Neural cell (in vitro differentiated cells): ENCODE measurements at regions not wholly inside any gene's neighbourhood (a gene's known extent, or its start where the extent isn't known, plus 50 kb on each side); places are given as distances from the start of the nearest gene placed in this dataset.

Source experiments
- H2AFZ ChIP-seq: fragments of 200-600, 300-800 bp; sonication (generic), shearing (Covaris generic); 2 replicates; pipeline ENCODE4 v1.6.0; 2014; ENCODE audit warnings: low read depth, mild to moderate bottlenecking, antibody characterized with exemption, low read length, moderate library complexity
- H3F3A ChIP-seq: fragments of 200-600 bp; shearing (Covaris generic); 2 replicates; pipeline ENCODE4 v1.6.1; 2016; ENCODE audit warnings: mild to moderate bottlenecking, moderate library complexity, mixed read lengths, antibody characterized with exemption, low read length; ENCODE audit not compliant: insufficient read depth, poor library complexity, severe bottlenecking
- H3K27ac ChIP-seq: fragments of 200-600, 300-800 bp; sonication (generic), shearing (Covaris generic); 2 replicates; pipeline ENCODE4 v1.5.1; 2014; ENCODE audit warnings: mild to moderate bottlenecking, low read length, moderate library complexity
- H3K27me3 ChIP-seq: fragments of 300-800, 200-600 bp; sonication (generic), shearing (Covaris generic); 2 replicates; pipeline ENCODE4 v1.6.0; 2014; ENCODE audit warnings: mild to moderate bottlenecking, low read depth, low read length, moderate library complexity; ENCODE audit not compliant: insufficient read depth
- H3K36me3 ChIP-seq: fragments of 300-800, 200-600 bp; sonication (generic), shearing (Covaris generic); 2 replicates; pipeline ENCODE4 v1.5.1; 2014; ENCODE audit warnings: mild to moderate bottlenecking, antibody characterized with exemption, low read length, moderate library complexity; ENCODE audit not compliant: insufficient read depth
- H3K4me2 ChIP-seq: fragments of 300-800, 200-600 bp; sonication (generic), shearing (Covaris generic); 2 replicates; pipeline ENCODE4 v1.6.0; 2014; ENCODE audit warnings: mild to moderate bottlenecking, low read length
- H3K4me3 ChIP-seq: fragments of 300-800, 200-600 bp; sonication (generic), shearing (Covaris generic); 2 replicates; pipeline ENCODE4 v1.5.1; 2014; ENCODE audit warnings: mild to moderate bottlenecking, low read length, moderate library complexity
- H3K79me2 ChIP-seq: fragments of 200-600 bp; shearing (Covaris generic); replicated peaks from 2 replicates; pipeline ENCODE4 v1.6.0; 2014; ENCODE audit warnings: mild to moderate bottlenecking, low read length, moderate library complexity; ENCODE audit not compliant: insufficient read depth
- H3K9ac ChIP-seq: fragments of 300-800, 200-600 bp; sonication (generic), shearing (Covaris generic); 2 replicates; pipeline ENCODE4 v1.6.1; 2016; ENCODE audit warnings: mild to moderate bottlenecking, low read length, mixed read lengths
- H3K9me2 ChIP-seq: fragments of 200-600 bp; shearing (Covaris generic); 2 replicates; pipeline ENCODE4 v1.6.1; 2016; ENCODE audit warnings: mild to moderate bottlenecking, low read length, mixed read lengths; ENCODE audit not compliant: insufficient read depth
- H3K9me3 ChIP-seq: fragments of 200-600, 300-800 bp; sonication (generic), shearing (Covaris generic); 2 replicates; pipeline ENCODE4 v1.6.1; 2016; ENCODE audit warnings: mild to moderate bottlenecking, mixed run types, low read length, moderate library complexity, mixed read lengths
- H4K20me1 ChIP-seq: fragments of 200-600 bp; shearing (Covaris generic); 2 replicates; pipeline ENCODE4 v1.6.1; 2016; ENCODE audit warnings: mild to moderate bottlenecking, mixed run types; ENCODE audit not compliant: insufficient read depth
- EP300 ChIP-seq: fragments of 450-650 bp; conservative IDR thresholded peaks from 2 replicates; pipeline ENCODE4 v1.6.1; 2014; ENCODE audit warnings: antibody characterized with exemption, mild to moderate bottlenecking, moderate library complexity; ENCODE audit not compliant: poor library complexity, severe bottlenecking
- EZH2 ChIP-seq: fragments of 200-600, 300-800 bp; shearing (Covaris generic), sonication (generic); IDR thresholded peaks from 2 replicates; pipeline ENCODE4 v1.6.1; 2014; ENCODE audit warnings: antibody characterized with exemption, low read length, borderline replicate concordance, mild to moderate bottlenecking; ENCODE audit not compliant: insufficient read depth, poor library complexity, severe bottlenecking
- MXI1 ChIP-seq: fragments of 450-650 bp; conservative IDR thresholded peaks from 2 replicates; pipeline ENCODE4 v1.6.1; 2014; ENCODE audit warnings: antibody characterized with exemption, mild to moderate bottlenecking; ENCODE audit not compliant: poor library complexity, severe bottlenecking
- POLR2AphosphoS5 ChIP-seq: IDR thresholded peaks from 2 replicates; pipeline ENCODE4 v1.6.1; 2012
- RAD21 ChIP-seq: fragments of 450-650 bp; conservative IDR thresholded peaks from 2 replicates; pipeline ENCODE4 v1.6.1; 2014; ENCODE audit warnings: antibody characterized with exemption, mild to moderate bottlenecking, moderate library complexity
- SMC3 ChIP-seq: fragments of 450-650 bp; conservative IDR thresholded peaks from 2 replicates; pipeline ENCODE4 v1.6.1; 2014; ENCODE audit warnings: antibody characterized with exemption, mild to moderate bottlenecking, moderate library complexity; ENCODE audit not compliant: poor library complexity
- TAF1 ChIP-seq: IDR thresholded peaks from 2 replicates; pipeline ENCODE4 v1.6.1; 2012; ENCODE audit warnings: low read depth
- TF ChIP-seq, protein P1 (sequence below): IDR thresholded peaks from 2 replicates; pipeline ENCODE4 v1.6.1; 2012; ENCODE audit warnings: borderline replicate concordance
- TF ChIP-seq, protein P2 (sequence below): fragments of 450-650 bp; IDR thresholded peaks from 2 replicates; pipeline ENCODE4 v1.5.1; 2014; ENCODE audit warnings: antibody characterized with exemption, mild to moderate bottlenecking, moderate library complexity; ENCODE audit not compliant: poor library complexity, severe bottlenecking

DNA sequence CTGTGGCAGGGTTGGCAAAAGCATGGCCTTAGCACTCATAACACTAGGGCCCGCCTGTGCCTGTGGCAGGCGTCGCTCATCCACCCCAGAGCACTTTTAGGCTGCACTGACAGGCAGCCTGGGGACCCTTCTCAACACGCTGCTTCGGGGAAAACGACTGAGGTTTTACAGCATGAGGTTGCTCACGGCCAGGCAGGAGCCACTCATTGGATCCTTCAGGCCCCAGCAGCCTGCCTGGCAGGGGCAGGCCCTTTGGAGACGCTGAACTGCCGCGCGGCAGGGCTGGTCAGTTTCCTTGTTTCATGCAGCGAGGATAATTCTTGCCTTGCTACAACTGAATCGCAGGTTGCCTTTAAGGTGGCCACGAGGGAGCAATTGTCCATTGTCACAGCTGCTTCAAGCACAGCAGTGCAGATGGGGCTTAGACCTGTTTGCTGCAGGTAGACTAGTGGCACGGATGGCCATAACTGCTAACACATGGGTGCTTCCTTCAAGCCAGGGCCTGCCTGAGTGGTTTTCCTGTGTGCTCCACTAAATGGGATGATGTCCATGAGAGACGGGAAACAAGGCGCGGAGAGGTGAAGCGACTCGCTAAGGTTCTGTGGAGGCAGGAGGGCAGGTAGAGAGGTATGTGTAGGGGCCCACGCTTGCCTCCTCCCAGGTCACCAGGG is 49.9 kb upstream of the HS6ST1 start:
- H3K36me3 ChIP-seq, result no peaks in the 10 kb centered on the region
- H3K27me3 ChIP-seq, result no peaks in the 10 kb centered on the region
- no peaks in the 10 kb centered on the region for H3K9me2 ChIP-seq
- no peak overlapping the region for H2AFZ ChIP-seq
- no peaks in the 10 kb centered on the region for H4K20me1 ChIP-seq
- no peak overlapping the region for H3K9ac ChIP-seq
- no peaks in the 10 kb centered on the region for H3F3A ChIP-seq
- TF ChIP-seq MXI1 (no peak), EZH2 (no peak), RAD21 (no peak), TAF1 (no peak), EP300 (no peak), POLR2AphosphoS5 (no peak), SMC3 (no peak)
- TF ChIP-seq, protein P1, sequence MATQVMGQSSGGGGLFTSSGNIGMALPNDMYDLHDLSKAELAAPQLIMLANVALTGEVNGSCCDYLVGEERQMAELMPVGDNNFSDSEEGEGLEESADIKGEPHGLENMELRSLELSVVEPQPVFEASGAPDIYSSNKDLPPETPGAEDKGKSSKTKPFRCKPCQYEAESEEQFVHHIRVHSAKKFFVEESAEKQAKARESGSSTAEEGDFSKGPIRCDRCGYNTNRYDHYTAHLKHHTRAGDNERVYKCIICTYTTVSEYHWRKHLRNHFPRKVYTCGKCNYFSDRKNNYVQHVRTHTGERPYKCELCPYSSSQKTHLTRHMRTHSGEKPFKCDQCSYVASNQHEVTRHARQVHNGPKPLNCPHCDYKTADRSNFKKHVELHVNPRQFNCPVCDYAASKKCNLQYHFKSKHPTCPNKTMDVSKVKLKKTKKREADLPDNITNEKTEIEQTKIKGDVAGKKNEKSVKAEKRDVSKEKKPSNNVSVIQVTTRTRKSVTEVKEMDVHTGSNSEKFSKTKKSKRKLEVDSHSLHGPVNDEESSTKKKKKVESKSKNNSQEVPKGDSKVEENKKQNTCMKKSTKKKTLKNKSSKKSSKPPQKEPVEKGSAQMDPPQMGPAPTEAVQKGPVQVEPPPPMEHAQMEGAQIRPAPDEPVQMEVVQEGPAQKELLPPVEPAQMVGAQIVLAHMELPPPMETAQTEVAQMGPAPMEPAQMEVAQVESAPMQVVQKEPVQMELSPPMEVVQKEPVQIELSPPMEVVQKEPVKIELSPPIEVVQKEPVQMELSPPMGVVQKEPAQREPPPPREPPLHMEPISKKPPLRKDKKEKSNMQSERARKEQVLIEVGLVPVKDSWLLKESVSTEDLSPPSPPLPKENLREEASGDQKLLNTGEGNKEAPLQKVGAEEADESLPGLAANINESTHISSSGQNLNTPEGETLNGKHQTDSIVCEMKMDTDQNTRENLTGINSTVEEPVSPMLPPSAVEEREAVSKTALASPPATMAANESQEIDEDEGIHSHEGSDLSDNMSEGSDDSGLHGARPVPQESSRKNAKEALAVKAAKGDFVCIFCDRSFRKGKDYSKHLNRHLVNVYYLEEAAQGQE, result no peak
- TF ChIP-seq, protein P2, sequence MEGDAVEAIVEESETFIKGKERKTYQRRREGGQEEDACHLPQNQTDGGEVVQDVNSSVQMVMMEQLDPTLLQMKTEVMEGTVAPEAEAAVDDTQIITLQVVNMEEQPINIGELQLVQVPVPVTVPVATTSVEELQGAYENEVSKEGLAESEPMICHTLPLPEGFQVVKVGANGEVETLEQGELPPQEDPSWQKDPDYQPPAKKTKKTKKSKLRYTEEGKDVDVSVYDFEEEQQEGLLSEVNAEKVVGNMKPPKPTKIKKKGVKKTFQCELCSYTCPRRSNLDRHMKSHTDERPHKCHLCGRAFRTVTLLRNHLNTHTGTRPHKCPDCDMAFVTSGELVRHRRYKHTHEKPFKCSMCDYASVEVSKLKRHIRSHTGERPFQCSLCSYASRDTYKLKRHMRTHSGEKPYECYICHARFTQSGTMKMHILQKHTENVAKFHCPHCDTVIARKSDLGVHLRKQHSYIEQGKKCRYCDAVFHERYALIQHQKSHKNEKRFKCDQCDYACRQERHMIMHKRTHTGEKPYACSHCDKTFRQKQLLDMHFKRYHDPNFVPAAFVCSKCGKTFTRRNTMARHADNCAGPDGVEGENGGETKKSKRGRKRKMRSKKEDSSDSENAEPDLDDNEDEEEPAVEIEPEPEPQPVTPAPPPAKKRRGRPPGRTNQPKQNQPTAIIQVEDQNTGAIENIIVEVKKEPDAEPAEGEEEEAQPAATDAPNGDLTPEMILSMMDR, result no peak
- no peaks in the 10 kb centered on the region for H3K9me3 ChIP-seq
- H3K27ac ChIP-seq, result no peak overlapping the region
- H3K4me2 ChIP-seq, result no peak overlapping the region
- no peaks in the 10 kb centered on the region for H3K79me2 ChIP-seq
- no peak overlapping the region for H3K4me3 ChIP-seq

DNA sequence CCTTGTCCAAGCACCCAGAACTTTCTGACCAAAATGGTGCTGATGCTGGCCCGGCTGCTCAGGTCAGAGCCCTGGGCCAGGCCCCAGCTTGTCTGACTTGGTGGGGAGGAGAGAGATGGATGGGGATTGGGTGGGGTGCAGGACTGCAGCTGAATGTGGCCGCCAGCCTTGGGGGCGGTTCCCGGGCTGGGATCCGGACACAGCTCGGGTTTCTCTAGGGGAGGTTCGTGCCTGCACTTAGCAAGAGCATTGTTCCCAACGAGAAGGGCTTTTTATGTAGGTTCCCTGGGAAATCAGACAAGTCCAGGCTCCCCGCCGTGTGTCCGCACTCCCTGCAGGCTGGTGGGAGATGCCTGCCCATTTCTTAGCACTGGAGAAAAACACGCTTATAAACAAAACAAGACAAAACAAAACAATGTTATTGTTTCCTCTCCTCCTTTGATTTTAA is 50.5 kb upstream of the HS6ST1 start:
- Histone ChIP-seq H3K4me2 (no peak overlapping the region), H3K27ac (no peak overlapping the region), H3K9me2 (no peaks in the 10 kb centered on the region), H3K79me2 (no peaks in the 10 kb centered on the region), H3K4me3 (no peak overlapping the region), H3K9ac (no peak overlapping the region), H3K36me3 (no peaks in the 10 kb centered on the region), H3F3A (no peaks in the 10 kb centered on the region), H4K20me1 (no peaks in the 10 kb centered on the region), H2AFZ (no peak overlapping the region), H3K9me3 (no peaks in the 10 kb centered on the region), H3K27me3 (no peaks in the 10 kb centered on the region)
- TF ChIP-seq SMC3 (no peak), RAD21 (no peak), POLR2AphosphoS5 (no peak), EP300 (no peak), EZH2 (no peak), TAF1 (no peak), MXI1 (no peak)
- TF ChIP-seq, protein P1, result no peak
- TF ChIP-seq, protein P2, result no peak
